ENCODE measurements at regions not wholly inside any gene's neighbourhood (a gene's known extent, or its start where the extent isn't known, plus 50 kb on each side); places are given as distances from the start of the nearest gene placed in this dataset.

- Histone ChIP-seq H2AK5ac (ENCODE audit: low read length) (peak overlapping the region; percentile 27), H3K27me3 (ENCODE audit: insufficient read depth, low read length, poor library complexity) (no peaks in the 10 kb centered on the region), H3K18ac (ENCODE audit: low read length) (no peak overlapping the region), H3K9ac (ENCODE audit: low read length) (no peak overlapping the region), H3K23ac (ENCODE audit: low read length) (no peak overlapping the region), H2BK120ac (ENCODE audit: low read depth, low read length) (no peak overlapping the region), H3K4me2 (ENCODE audit: low read length) (no peak overlapping the region), H3K56ac (ENCODE audit: low read length) (peak overlapping the region; percentile 35), H3K4me3 (ENCODE audit: low read length) (no peak overlapping the region), H3K4ac (ENCODE audit: low read depth, low read length) (no peak overlapping the region), H4K5ac (ENCODE audit: low read length) (no peak overlapping the region), H2BK5ac (ENCODE audit: low read length) (peak overlapping the region; percentile 29), H4K8ac (ENCODE audit: low read depth, low read length) (no peak overlapping the region), H3K79me2 (ENCODE audit: control insufficient read depth, insufficient read depth, low read length) (no peaks in the 10 kb centered on the region), H3K79me1 (ENCODE audit: low read length) (no peaks in the 10 kb centered on the region), H3K27ac (ENCODE audit: low read depth, low read length) (no peak overlapping the region), H2BK15ac (replicated peaks; ENCODE audit: low read depth) (no peak overlapping the region), H3K4me1 (ENCODE audit: control insufficient read depth, low read depth, low read length) (peaks cover 5% of the 10 kb centered on the region), H3K36me3 (ENCODE audit: control insufficient read depth, insufficient read depth, low read length) (no peaks in the 10 kb centered on the region)
- DNase-seq = peak; percentile 77
- WGBS (ENCODE audit: extremely low coverage, insufficient coverage, low lambda C conversion rate) = no CpG with 5 or more reads among the region's 2 CpGs
These were observed 456.7 kb downstream of the ZNF608 start for GRCh38 chr5:124289641-124290311.

DNA sequence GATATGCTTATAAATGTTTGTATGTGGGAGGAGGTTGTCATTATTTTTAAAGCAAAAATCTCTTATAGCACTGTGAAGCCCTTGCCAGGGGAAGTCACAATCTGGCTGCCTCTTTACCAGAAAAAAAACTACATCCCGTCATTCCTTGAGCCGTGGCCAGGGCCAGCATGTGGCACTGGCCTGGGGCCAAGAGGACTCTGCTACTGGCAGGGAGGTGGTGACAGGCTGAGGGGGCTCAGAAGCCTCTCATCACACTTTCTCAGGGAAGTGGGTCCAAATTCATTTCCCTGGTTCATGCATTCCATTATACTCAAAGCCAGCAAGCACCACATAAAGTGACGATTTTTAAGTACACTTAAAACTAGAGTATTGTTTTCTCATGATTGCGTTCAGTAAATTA, 457.3 kb downstream of the ZNF608 start:
- peaks cover 5% of the 10 kb centered on the region for H3K4me1 ChIP-seq (ENCODE audit: control insufficient read depth, low read depth, low read length)
- H2BK15ac ChIP-seq (replicated peaks; ENCODE audit: low read depth) = no peak overlapping the region
- no peak overlapping the region for H3K56ac ChIP-seq (ENCODE audit: low read length)
- H3K4ac ChIP-seq (ENCODE audit: low read depth, low read length) = no peak overlapping the region
- H2AK5ac ChIP-seq (ENCODE audit: low read length) = no peak overlapping the region
- H3K27ac ChIP-seq (ENCODE audit: low read depth, low read length) = no peak overlapping the region
- no peaks in the 10 kb centered on the region for H3K27me3 ChIP-seq (ENCODE audit: insufficient read depth, low read length, poor library complexity)
- H3K23ac ChIP-seq (ENCODE audit: low read length) = no peak overlapping the region
- no peak overlapping the region for H3K9ac ChIP-seq (ENCODE audit: low read length)
- H2BK120ac ChIP-seq (ENCODE audit: low read depth, low read length) = no peak overlapping the region
- H3K4me3 ChIP-seq (ENCODE audit: low read length) = no peak overlapping the region
- no peaks in the 10 kb centered on the region for H3K79me1 ChIP-seq (ENCODE audit: low read length)
- no peak overlapping the region for H2BK5ac ChIP-seq (ENCODE audit: low read length)
- no CpG with 5 or more reads among the region's 4 CpGs for WGBS (ENCODE audit: extremely low coverage, insufficient coverage, low lambda C conversion rate)
- no peak overlapping the region for H4K8ac ChIP-seq (ENCODE audit: low read depth, low read length)
- no peak overlapping the region for H3K4me2 ChIP-seq (ENCODE audit: low read length)
- H3K18ac ChIP-seq (ENCODE audit: low read length) = peak overlapping the region; percentile 72
- no peak overlapping the region for H4K5ac ChIP-seq (ENCODE audit: low read length)
- no peaks in the 10 kb centered on the region for H3K79me2 ChIP-seq (ENCODE audit: control insufficient read depth, insufficient read depth, low read length)
- no peak for DNase-seq
- no peaks in the 10 kb centered on the region for H3K36me3 ChIP-seq (ENCODE audit: control insufficient read depth, insufficient read depth, low read length)

DNA sequence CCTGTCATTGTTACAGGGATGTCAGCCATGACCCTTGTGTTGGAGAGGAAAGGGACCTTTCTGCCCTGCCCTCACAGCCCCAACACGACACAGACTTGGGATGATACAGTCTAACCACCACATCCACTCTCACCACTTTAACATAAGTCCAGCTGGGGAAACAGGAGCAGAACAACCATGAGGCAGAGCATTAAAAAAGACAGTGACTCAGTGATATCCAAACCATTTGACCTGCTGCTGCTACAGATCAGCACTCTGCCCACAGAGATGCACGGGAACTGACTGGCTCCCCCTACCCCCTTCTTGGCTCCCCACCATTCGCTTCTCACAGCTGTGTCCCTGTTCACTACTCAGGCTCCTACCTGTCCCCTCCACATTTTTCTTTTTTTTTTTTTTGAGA, 458.6 kb downstream of the ZNF608 start:
- DNase-seq = no peak
- Histone ChIP-seq H3K4me2 (ENCODE audit: low read length) (no peak overlapping the region), H3K4ac (ENCODE audit: low read depth, low read length) (no peak overlapping the region), H3K18ac (ENCODE audit: low read length) (no peak overlapping the region), H4K8ac (ENCODE audit: low read depth, low read length) (no peak overlapping the region), H4K5ac (ENCODE audit: low read length) (no peak overlapping the region), H3K23ac (ENCODE audit: low read length) (no peak overlapping the region), H2BK120ac (ENCODE audit: low read depth, low read length) (no peak overlapping the region), H2BK15ac (replicated peaks; ENCODE audit: low read depth) (no peak overlapping the region), H3K4me1 (ENCODE audit: control insufficient read depth, low read depth, low read length) (peaks cover 5% of the 10 kb centered on the region), H3K27me3 (ENCODE audit: insufficient read depth, low read length, poor library complexity) (no peaks in the 10 kb centered on the region), H3K79me2 (ENCODE audit: control insufficient read depth, insufficient read depth, low read length) (no peaks in the 10 kb centered on the region), H3K79me1 (ENCODE audit: low read length) (no peaks in the 10 kb centered on the region), H3K56ac (ENCODE audit: low read length) (no peak overlapping the region), H2AK5ac (ENCODE audit: low read length) (peak overlapping the region; percentile 43), H3K27ac (ENCODE audit: low read depth, low read length) (no peak overlapping the region), H3K9ac (ENCODE audit: low read length) (no peak overlapping the region), H3K36me3 (ENCODE audit: control insufficient read depth, insufficient read depth, low read length) (no peaks in the 10 kb centered on the region), H2BK5ac (ENCODE audit: low read length) (no peak overlapping the region), H3K4me3 (ENCODE audit: low read length) (no peak overlapping the region)
- WGBS (ENCODE audit: extremely low coverage, insufficient coverage, low lambda C conversion rate) = no CpG with 5 or more reads among the region's 3 CpGs

GRCh38 chr5:124285733-124286132, 460.7 kb downstream of the ZNF608 start:
- H3K4me3 ChIP-seq (ENCODE audit: low read length) = no peak overlapping the region
- H3K27ac ChIP-seq (ENCODE audit: low read depth, low read length) = no peak overlapping the region
- no peak overlapping the region for H4K8ac ChIP-seq (ENCODE audit: low read depth, low read length)
- no peak overlapping the region for H3K4me2 ChIP-seq (ENCODE audit: low read length)
- no peak overlapping the region for H4K5ac ChIP-seq (ENCODE audit: low read length)
- no peaks in the 10 kb centered on the region for H3K79me1 ChIP-seq (ENCODE audit: low read length)
- H3K4ac ChIP-seq (ENCODE audit: low read depth, low read length) = no peak overlapping the region
- no peaks in the 10 kb centered on the region for H3K79me2 ChIP-seq (ENCODE audit: control insufficient read depth, insufficient read depth, low read length)
- no peak overlapping the region for H3K9ac ChIP-seq (ENCODE audit: low read length)
- no peak overlapping the region for H3K56ac ChIP-seq (ENCODE audit: low read length)
- no peaks in the 10 kb centered on the region for H3K27me3 ChIP-seq (ENCODE audit: insufficient read depth, low read length, poor library complexity)
- no CpG with 5 or more reads among the region's 1 CpG for WGBS (ENCODE audit: extremely low coverage, insufficient coverage, low lambda C conversion rate)
- no peak overlapping the region for H2BK15ac ChIP-seq (replicated peaks; ENCODE audit: low read depth)
- H3K4me1 ChIP-seq (ENCODE audit: control insufficient read depth, low read depth, low read length) = peaks cover 3% of the 10 kb centered on the region
- H3K23ac ChIP-seq (ENCODE audit: low read length) = no peak overlapping the region
- no peaks in the 10 kb centered on the region for H3K36me3 ChIP-seq (ENCODE audit: control insufficient read depth, insufficient read depth, low read length)
- H2AK5ac ChIP-seq (ENCODE audit: low read length) = peak overlapping the region; percentile 22
- no peak overlapping the region for H2BK120ac ChIP-seq (ENCODE audit: low read depth, low read length)
- no peak for DNase-seq
- H3K18ac ChIP-seq (ENCODE audit: low read length) = no peak overlapping the region
- no peak overlapping the region for H2BK5ac ChIP-seq (ENCODE audit: low read length)

DNA sequence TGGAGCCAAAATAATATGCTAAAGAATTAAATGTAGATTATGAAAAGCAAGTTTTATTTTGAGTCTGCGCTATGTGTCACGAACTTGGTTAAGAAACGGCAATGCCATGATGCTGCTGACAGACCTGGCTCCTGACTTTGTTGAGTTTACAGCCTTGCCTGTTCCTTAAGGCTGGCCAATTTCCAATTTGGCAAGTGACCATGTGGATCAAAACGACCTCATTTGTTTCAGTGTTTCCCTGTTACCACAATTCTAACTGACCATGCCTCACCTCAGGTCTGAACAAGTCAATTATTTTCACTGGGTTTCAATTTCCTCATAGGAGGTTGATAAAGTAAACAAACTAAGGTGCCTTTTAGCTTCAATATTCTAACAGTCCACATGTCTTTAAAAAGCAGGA, 461.4 kb downstream of the ZNF608 start:
- Histone ChIP-seq H4K8ac (ENCODE audit: low read depth, low read length) (no peak overlapping the region), H3K79me1 (ENCODE audit: low read length) (no peaks in the 10 kb centered on the region), H3K36me3 (ENCODE audit: control insufficient read depth, insufficient read depth, low read length) (no peaks in the 10 kb centered on the region), H2BK5ac (ENCODE audit: low read length) (no peak overlapping the region), H3K4me1 (ENCODE audit: control insufficient read depth, low read depth, low read length) (peaks cover 5% of the 10 kb centered on the region), H3K27ac (ENCODE audit: low read depth, low read length) (no peak overlapping the region), H3K9ac (ENCODE audit: low read length) (no peak overlapping the region), H2AK5ac (ENCODE audit: low read length) (no peak overlapping the region), H3K56ac (ENCODE audit: low read length) (no peak overlapping the region), H4K5ac (ENCODE audit: low read length) (no peak overlapping the region), H2BK15ac (replicated peaks; ENCODE audit: low read depth) (no peak overlapping the region), H3K4ac (ENCODE audit: low read depth, low read length) (no peak overlapping the region), H3K23ac (ENCODE audit: low read length) (no peak overlapping the region), H3K79me2 (ENCODE audit: control insufficient read depth, insufficient read depth, low read length) (no peaks in the 10 kb centered on the region), H3K27me3 (ENCODE audit: insufficient read depth, low read length, poor library complexity) (no peaks in the 10 kb centered on the region), H3K4me2 (ENCODE audit: low read length) (no peak overlapping the region), H3K4me3 (ENCODE audit: low read length) (no peak overlapping the region), H2BK120ac (ENCODE audit: low read depth, low read length) (no peak overlapping the region), H3K18ac (ENCODE audit: low read length) (peak overlapping the region; percentile 13)
- WGBS (ENCODE audit: extremely low coverage, insufficient coverage, low lambda C conversion rate) = no CpG with 5 or more reads among the region's 4 CpGs
- no peak for DNase-seq

- no peaks in the 10 kb centered on the region for H3K27me3 ChIP-seq (ENCODE audit: insufficient read depth, low read length, poor library complexity)
- no peaks in the 10 kb centered on the region for H3K36me3 ChIP-seq (ENCODE audit: control insufficient read depth, insufficient read depth, low read length)
- no peak overlapping the region for H4K8ac ChIP-seq (ENCODE audit: low read depth, low read length)
- no peaks in the 10 kb centered on the region for H3K79me2 ChIP-seq (ENCODE audit: control insufficient read depth, insufficient read depth, low read length)
- H3K4me3 ChIP-seq (ENCODE audit: low read length) = no peak overlapping the region
- peaks cover 5% of the 10 kb centered on the region for H3K4me1 ChIP-seq (ENCODE audit: control insufficient read depth, low read depth, low read length)
- H2AK5ac ChIP-seq (ENCODE audit: low read length) = no peak overlapping the region
- H3K23ac ChIP-seq (ENCODE audit: low read length) = no peak overlapping the region
- H3K56ac ChIP-seq (ENCODE audit: low read length) = no peak overlapping the region
- no peak overlapping the region for H2BK15ac ChIP-seq (replicated peaks; ENCODE audit: low read depth)
- no peak overlapping the region for H4K5ac ChIP-seq (ENCODE audit: low read length)
- peak overlapping the region; percentile 80 for H3K18ac ChIP-seq (ENCODE audit: low read length)
- H3K4ac ChIP-seq (ENCODE audit: low read depth, low read length) = no peak overlapping the region
- no peak overlapping the region for H2BK5ac ChIP-seq (ENCODE audit: low read length)
- WGBS (ENCODE audit: extremely low coverage, insufficient coverage, low lambda C conversion rate) = no CpG with 5 or more reads among the region's 2 CpGs
- no peak overlapping the region for H2BK120ac ChIP-seq (ENCODE audit: low read depth, low read length)
- no peak for DNase-seq
- no peaks in the 10 kb centered on the region for H3K79me1 ChIP-seq (ENCODE audit: low read length)
- no peak overlapping the region for H3K27ac ChIP-seq (ENCODE audit: low read depth, low read length)
- H3K4me2 ChIP-seq (ENCODE audit: low read length) = no peak overlapping the region
- H3K9ac ChIP-seq (ENCODE audit: low read length) = no peak overlapping the region
These were observed 463.4 kb downstream of the ZNF608 start for GRCh38 chr5:124283031-124283430.

All from mesendoderm (in vitro differentiated cells).